GM23248 (cell line): ENCODE measurements at regions not wholly inside any gene's neighbourhood (a gene's known extent, or its start where the extent isn't known, plus 50 kb on each side); places are given as distances from the start of the nearest gene placed in this dataset.

ENCODE experiments used
- DNase-seq: peaks from one replicate; pipeline ENCODE4 v3.0.0-alpha.2; 2015
- H2AFZ ChIP-seq: fragments of 200-600 bp; sonication (generic); 2 replicates; pipeline ENCODE4 v1.6.1; 2016; ENCODE audit warnings: antibody characterized with exemption
- H3F3A ChIP-seq: fragments of 200-600 bp; sonication (generic); 2 replicates; pipeline ENCODE4 v1.6.1; 2016; ENCODE audit warnings: mild to moderate bottlenecking, antibody characterized with exemption, mixed run types; ENCODE audit not compliant: insufficient read depth
- H3K27ac ChIP-seq: fragments of 200-600 bp; sonication (generic); 2 replicates; pipeline ENCODE4 v1.5.1; 2016; ENCODE audit warnings: mild to moderate bottlenecking
- H3K27me3 ChIP-seq: fragments of 200-600 bp; sonication (generic); replicated peaks from 2 replicates; pipeline ENCODE4 v1.6.1; 2016; ENCODE audit warnings: mild to moderate bottlenecking; ENCODE audit not compliant: insufficient read depth
- H3K36me3 ChIP-seq: fragments of 200-600 bp; sonication (generic); 2 replicates; pipeline ENCODE4 v1.6.1; 2016; ENCODE audit warnings: low read depth, mild to moderate bottlenecking
- H3K4me1 ChIP-seq: fragments of 200-600 bp; sonication (generic); 2 replicates; pipeline ENCODE4 v1.6.1; 2016; ENCODE audit warnings: mild to moderate bottlenecking; ENCODE audit not compliant: insufficient read depth
- H3K4me2 ChIP-seq: fragments of 200-600 bp; sonication (generic); one replicate; pipeline ENCODE4 v1.6.1; 2016; ENCODE audit warnings: mild to moderate bottlenecking; ENCODE audit not compliant: unreplicated experiment
- H3K4me3 ChIP-seq: fragments of 200-600 bp; sonication (generic); 2 replicates; pipeline ENCODE4 v1.5.1; 2016; ENCODE audit warnings: mild to moderate bottlenecking
- H3K79me2 ChIP-seq: fragments of 200-600 bp; sonication (generic); 2 replicates; pipeline ENCODE4 v1.6.1; 2016; ENCODE audit warnings: mild to moderate bottlenecking; ENCODE audit not compliant: insufficient read depth
- H3K9ac ChIP-seq: fragments of 200-600 bp; sonication (generic); 2 replicates; pipeline ENCODE4 v1.6.1; 2016; ENCODE audit warnings: mild to moderate bottlenecking
- H3K9me2 ChIP-seq: fragments of 200-600 bp; sonication (generic); 2 replicates; pipeline ENCODE4 v1.6.1; 2016; ENCODE audit warnings: mixed run types, mild to moderate bottlenecking, moderate library complexity; ENCODE audit not compliant: insufficient read depth
- H3K9me3 ChIP-seq: fragments of 200-600 bp; sonication (generic); one replicate; pipeline ENCODE4 v1.6.1; 2017; ENCODE audit warnings: low read depth
- H4K20me1 ChIP-seq: fragments of 200-600 bp; sonication (generic); 2 replicates; pipeline ENCODE4 v1.6.0; 2016; ENCODE audit not compliant: insufficient read depth
- EZH2 ChIP-seq: fragments of 200-600 bp; sonication (generic); IDR thresholded peaks from 2 replicates; pipeline ENCODE4 v1.6.1; 2018; ENCODE audit warnings: antibody characterized with exemption, mild to moderate bottlenecking; ENCODE audit not compliant: insufficient read depth, poor library complexity, severe bottlenecking
- EZH2phosphoT487 ChIP-seq: fragments of 200-600 bp; sonication (generic); IDR thresholded peaks from 2 replicates; pipeline ENCODE4 v1.6.1; 2018; ENCODE audit warnings: antibody characterized with exemption, moderate library complexity, mild to moderate bottlenecking, low read depth; ENCODE audit not compliant: insufficient read depth
- WGBS, 2 experiments: methylation state at CpG; one replicate each; pipeline ENCODE4 v1.1.6; 2015 to 2017; ENCODE audit warnings: low lambda C conversion rate in 2 of 2, low coverage in 1 of 2; ENCODE audit errors: missing lambda C conversion rate in 2 of 2; 5-methylcytosine and 5-hydroxymethylcytosine counted together
- in situ Hi-C: fragments of 300-500 bp; cut with MboI; formaldehyde crosslinking; loops from 2 replicates; pipeline ENCODE4 v1.15.0; 2020

GRCh38 chr17:63358111-63358839 is 87.8 kb downstream of the CYB561 start:
- 47 to 54% methylated on average over 6 of the region's 6 CpGs for WGBS, 2 experiments
- Histone ChIP-seq H3F3A (peaks cover 67% of the 10 kb centered on the region), H2AFZ (no peak overlapping the region), H3K9ac (peak overlapping the region; percentile 61), H3K4me1 (peaks cover 47% of the 10 kb centered on the region), H3K9me3 (no peaks in the 10 kb centered on the region), H3K27ac (peak overlapping the region; percentile 92), H3K4me3 (peak overlapping the region; percentile 37; the same call in 1 of the 2 replicates), H3K36me3 (0 out of 2 replicates have a peak, but pooled peaks cover 12% of the 10 kb centered on the region), H3K79me2 (peaks cover 24% of the 10 kb centered on the region), H3K4me2 (peak overlapping the region; percentile 65), H3K27me3 (no peaks in the 10 kb centered on the region), H3K9me2 (no peaks in the 10 kb centered on the region), H4K20me1 (no peaks in the 10 kb centered on the region)
- TF ChIP-seq EZH2, result no peak
- TF ChIP-seq EZH2phosphoT487, result 0 out of 2 replicates have a peak, but pooled peaks have one; percentile 64
- in situ Hi-C loops, result no loop called here
- peak; percentile 95 for DNase-seq

GRCh38 chr17:63358956-63359355 is 87.2 kb downstream of the CYB561 start:
- TF ChIP-seq EZH2 (no peak), EZH2phosphoT487 (no peak)
- H3K4me2 ChIP-seq, result peak overlapping the region; percentile 65
- peaks cover 63% of the 10 kb centered on the region for H3F3A ChIP-seq
- 88 to 91% methylated on average over 3 of the region's 3 CpGs for WGBS, 2 experiments
- in situ Hi-C loops, result no loop called here
- peak overlapping the region; percentile 61 for H3K9ac ChIP-seq
- H3K36me3 ChIP-seq, result 0 out of 2 replicates have a peak, but pooled peaks cover 12% of the 10 kb centered on the region
- no peaks in the 10 kb centered on the region for H3K9me3 ChIP-seq
- H3K4me3 ChIP-seq, result no peak overlapping the region
- no peak overlapping the region for H2AFZ ChIP-seq
- H3K9me2 ChIP-seq, result no peaks in the 10 kb centered on the region
- no peaks in the 10 kb centered on the region for H4K20me1 ChIP-seq
- DNase-seq, result no peak
- no peaks in the 10 kb centered on the region for H3K27me3 ChIP-seq
- H3K79me2 ChIP-seq, result peaks cover 25% of the 10 kb centered on the region
- H3K4me1 ChIP-seq, result peaks cover 47% of the 10 kb centered on the region
- peak overlapping the region; percentile 92 for H3K27ac ChIP-seq

GRCh38 chr17:63361182-63361581 is 84.9 kb downstream of the CYB561 start:
- no peaks in the 10 kb centered on the region for H3K36me3 ChIP-seq
- H2AFZ ChIP-seq, result no peak overlapping the region
- in situ Hi-C loops, result no loop called here
- no peak overlapping the region for H3K4me3 ChIP-seq
- no peak overlapping the region for H3K9ac ChIP-seq
- no peak for TF ChIP-seq EZH2
- TF ChIP-seq EZH2phosphoT487, result no peak
- H3K79me2 ChIP-seq, result peaks cover 39% of the 10 kb centered on the region
- no peaks in the 10 kb centered on the region for H3K9me3 ChIP-seq
- peak; percentile 71 for DNase-seq
- no peaks in the 10 kb centered on the region for H3K9me2 ChIP-seq
- no peak overlapping the region for H3K27ac ChIP-seq
- H3F3A ChIP-seq, result peaks cover 64% of the 10 kb centered on the region
- H3K4me2 ChIP-seq, result no peak overlapping the region
- peaks cover 61% of the 10 kb centered on the region for H3K4me1 ChIP-seq
- 70% methylated on average over 7 of the region's 7 CpGs for WGBS, 2 experiments
- no peaks in the 10 kb centered on the region for H3K27me3 ChIP-seq
- no peaks in the 10 kb centered on the region for H4K20me1 ChIP-seq

- Histone ChIP-seq H3K4me3 (no peak overlapping the region), H3K27me3 (no peaks in the 10 kb centered on the region), H3K4me1 (peaks cover 63% of the 10 kb centered on the region), H3K36me3 (no peaks in the 10 kb centered on the region), H3K4me2 (no peak overlapping the region), H2AFZ (no peak overlapping the region), H3K79me2 (peaks cover 39% of the 10 kb centered on the region), H3K27ac (no peak overlapping the region), H3K9ac (no peak overlapping the region), H4K20me1 (no peaks in the 10 kb centered on the region), H3K9me3 (no peaks in the 10 kb centered on the region), H3F3A (peaks cover 66% of the 10 kb centered on the region), H3K9me2 (no peaks in the 10 kb centered on the region)
- in situ Hi-C loops, result no loop called here
- no peak for DNase-seq
- no peak for TF ChIP-seq EZH2phosphoT487
- no peak for TF ChIP-seq EZH2
- WGBS, 2 experiments, result 63 to 69% methylated on average over 2 of the region's 2 CpGs
Observed at GRCh38 chr17:63362115-63362514, 84.0 kb downstream of the CYB561 start.
